OCI-LY1 (cell line): ENCODE measurements at regions not wholly inside any gene's neighbourhood (a gene's known extent, or its start where the extent isn't known, plus 50 kb on each side); places are given as distances from the start of the nearest gene placed in this dataset.

Experiments
- H2AFZ ChIP-seq: fragments of 200-600 bp; sonication (generic), shearing (Covaris generic); 2 replicates; pipeline ENCODE4 v1.6.0; 2014; ENCODE audit warnings: antibody characterized with exemption, mild to moderate bottlenecking, low read length
- H3F3A ChIP-seq: fragments of 200-600 bp; sonication (generic), shearing (Covaris generic); 2 replicates; pipeline ENCODE4 v1.6.0; 2014; ENCODE audit warnings: mild to moderate bottlenecking, antibody characterized with exemption, low read length, moderate library complexity; ENCODE audit not compliant: insufficient read depth
- H3K27ac ChIP-seq: fragments of 200-600 bp; sonication (generic); 2 replicates; pipeline ENCODE4 v1.5.1; 2014; ENCODE audit warnings: low read length, mixed run types, mild to moderate bottlenecking, low read depth; ENCODE audit not compliant: poor library complexity, severe bottlenecking
- H3K27me3 ChIP-seq: fragments of 200-600 bp; sonication (generic); 2 replicates; pipeline ENCODE4 v1.6.0; 2014; ENCODE audit warnings: antibody characterized with exemption, mild to moderate bottlenecking, low read length, moderate library complexity; ENCODE audit not compliant: insufficient read depth
- H3K36me3 ChIP-seq: fragments of 200-600 bp; sonication (generic); 2 replicates; pipeline ENCODE4 v1.6.1; 2014; ENCODE audit warnings: mild to moderate bottlenecking, antibody characterized with exemption, low read length, moderate library complexity, mixed read lengths; ENCODE audit not compliant: insufficient read depth
- H3K4me1 ChIP-seq: fragments of 200-600 bp; sonication (generic); 2 replicates; pipeline ENCODE4 v1.5.1; 2014; ENCODE audit warnings: mild to moderate bottlenecking, low read length, moderate library complexity; ENCODE audit not compliant: insufficient read depth, severe bottlenecking
- H3K4me2 ChIP-seq: fragments of 200-600 bp; sonication (generic), shearing (Covaris generic); 2 replicates; pipeline ENCODE4 v1.6.1; 2014; ENCODE audit warnings: low read length
- H3K4me3 ChIP-seq: fragments of 200-600 bp; sonication (generic); 2 replicates; pipeline ENCODE4 v1.5.1; 2014; ENCODE audit warnings: low read length, low read depth, mild to moderate bottlenecking, mixed read lengths; ENCODE audit not compliant: poor library complexity, severe bottlenecking
- H3K79me2 ChIP-seq: fragments of 200-600 bp; shearing (Covaris generic); 2 replicates; pipeline ENCODE4 v1.6.1; 2016; ENCODE audit warnings: mixed run types, low read length, mixed read lengths; ENCODE audit not compliant: insufficient read depth
- H3K9ac ChIP-seq: fragments of 200-600 bp; sonication (generic), shearing (Covaris generic); 2 replicates; pipeline ENCODE4 v1.6.1; 2014; ENCODE audit warnings: mild to moderate bottlenecking, low read length, mixed read lengths
- H3K9me2 ChIP-seq: fragments of 200-600 bp; sonication (generic), shearing (Covaris generic); 2 replicates; pipeline ENCODE4 v1.6.1; 2014; ENCODE audit warnings: low read depth, mild to moderate bottlenecking, low read length, mixed read lengths
- H3K9me3 ChIP-seq: fragments of 200-600 bp; shearing (Covaris generic); 2 replicates; pipeline ENCODE4 v1.6.1; 2014; ENCODE audit warnings: low read length, mixed read lengths
- H4K20me1 ChIP-seq: fragments of 200-600 bp; sonication (generic), shearing (Covaris generic); 2 replicates; pipeline ENCODE4 v1.6.0; 2016; ENCODE audit warnings: mild to moderate bottlenecking, low read length; ENCODE audit not compliant: insufficient read depth
- EZH2 ChIP-seq: fragments of 200-600 bp; sonication (generic), shearing (Covaris generic); IDR thresholded peaks from 2 replicates; pipeline ENCODE4 v1.8.0; 2017; ENCODE audit warnings: borderline replicate concordance, mixed run types, mild to moderate bottlenecking, antibody characterized with exemption, low read length, moderate library complexity, mixed read lengths
- TF ChIP-seq, protein P1 (sequence below): fragments of 200-600 bp; sonication (generic), shearing (Covaris generic); IDR thresholded peaks from 2 replicates; pipeline ENCODE4 v1.5.1; 2017; ENCODE audit warnings: mild to moderate bottlenecking, antibody characterized with exemption, low read length, moderate library complexity, mixed read lengths

GRCh38 chr6:90770778-90771177 lies 183.9 kb upstream of the MAP3K7 start:
- Histone ChIP-seq H3K9ac (no peak overlapping the region), H3F3A (no peaks in the 10 kb centered on the region), H3K4me2 (no peak overlapping the region), H3K4me3 (no peak overlapping the region), H3K9me2 (no peaks in the 10 kb centered on the region), H4K20me1 (no peaks in the 10 kb centered on the region), H3K27ac (no peak overlapping the region), H3K4me1 (no peaks in the 10 kb centered on the region), H3K27me3 (no peaks in the 10 kb centered on the region), H2AFZ (no peak overlapping the region), H3K9me3 (no peaks in the 10 kb centered on the region), H3K36me3 (no peaks in the 10 kb centered on the region), H3K79me2 (no peaks in the 10 kb centered on the region)
- no peak for TF ChIP-seq EZH2
- TF ChIP-seq, protein P1, sequence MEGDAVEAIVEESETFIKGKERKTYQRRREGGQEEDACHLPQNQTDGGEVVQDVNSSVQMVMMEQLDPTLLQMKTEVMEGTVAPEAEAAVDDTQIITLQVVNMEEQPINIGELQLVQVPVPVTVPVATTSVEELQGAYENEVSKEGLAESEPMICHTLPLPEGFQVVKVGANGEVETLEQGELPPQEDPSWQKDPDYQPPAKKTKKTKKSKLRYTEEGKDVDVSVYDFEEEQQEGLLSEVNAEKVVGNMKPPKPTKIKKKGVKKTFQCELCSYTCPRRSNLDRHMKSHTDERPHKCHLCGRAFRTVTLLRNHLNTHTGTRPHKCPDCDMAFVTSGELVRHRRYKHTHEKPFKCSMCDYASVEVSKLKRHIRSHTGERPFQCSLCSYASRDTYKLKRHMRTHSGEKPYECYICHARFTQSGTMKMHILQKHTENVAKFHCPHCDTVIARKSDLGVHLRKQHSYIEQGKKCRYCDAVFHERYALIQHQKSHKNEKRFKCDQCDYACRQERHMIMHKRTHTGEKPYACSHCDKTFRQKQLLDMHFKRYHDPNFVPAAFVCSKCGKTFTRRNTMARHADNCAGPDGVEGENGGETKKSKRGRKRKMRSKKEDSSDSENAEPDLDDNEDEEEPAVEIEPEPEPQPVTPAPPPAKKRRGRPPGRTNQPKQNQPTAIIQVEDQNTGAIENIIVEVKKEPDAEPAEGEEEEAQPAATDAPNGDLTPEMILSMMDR = no peak

- Histone ChIP-seq H3K4me3 (no peak overlapping the region), H3K4me2 (no peak overlapping the region), H3K9ac (no peak overlapping the region), H3F3A (no peaks in the 10 kb centered on the region), H3K4me1 (no peaks in the 10 kb centered on the region), H3K27ac (no peak overlapping the region), H2AFZ (no peak overlapping the region), H3K79me2 (no peaks in the 10 kb centered on the region), H3K27me3 (no peaks in the 10 kb centered on the region), H4K20me1 (no peaks in the 10 kb centered on the region), H3K9me3 (no peaks in the 10 kb centered on the region), H3K36me3 (no peaks in the 10 kb centered on the region), H3K9me2 (no peaks in the 10 kb centered on the region)
- TF ChIP-seq, protein P1 = no peak
- no peak for TF ChIP-seq EZH2
These were observed 179.0 kb upstream of the MAP3K7 start for GRCh38 chr6:90765895-90766294.

GRCh38 chr6:90765491-90765890 lies 178.6 kb upstream of the MAP3K7 start:
- no peaks in the 10 kb centered on the region for H3K9me2 ChIP-seq
- H3K27me3 ChIP-seq = no peaks in the 10 kb centered on the region
- H3K4me1 ChIP-seq = no peaks in the 10 kb centered on the region
- H3K36me3 ChIP-seq = no peaks in the 10 kb centered on the region
- no peaks in the 10 kb centered on the region for H3K9me3 ChIP-seq
- TF ChIP-seq EZH2 = no peak
- TF ChIP-seq, protein P1 = no peak
- no peak overlapping the region for H3K9ac ChIP-seq
- H2AFZ ChIP-seq = no peak overlapping the region
- no peaks in the 10 kb centered on the region for H4K20me1 ChIP-seq
- no peak overlapping the region for H3K27ac ChIP-seq
- no peaks in the 10 kb centered on the region for H3F3A ChIP-seq
- H3K4me2 ChIP-seq = no peak overlapping the region
- H3K4me3 ChIP-seq = no peak overlapping the region
- no peaks in the 10 kb centered on the region for H3K79me2 ChIP-seq
